ENCODE measurements at regions not wholly inside any gene's neighbourhood (a gene's known extent, or its start where the extent isn't known, plus 50 kb on each side); places are given as distances from the start of the nearest gene placed in this dataset.

- H3K4me3 ChIP-seq (ENCODE audit: low read depth, low read length), result no peak overlapping the region
- no peaks in the 10 kb centered on the region for H3K4me1 ChIP-seq (ENCODE audit: control insufficient read depth, insufficient read depth, low read length)
- no peak overlapping the region for H3K27ac ChIP-seq (ENCODE audit: extremely low read depth, low read depth, low read length)
- ChIA-PET CTCF (interaction anchor here (0.6 to 1.7 kb wide), 6 partner anchors 45 to 1868 kb away, joined by 3 to 10 read pairs (median 4); no protein-coding TSS in a partner anchor), POLR2A (no interaction called here)
- no peak for TF ChIP-seq HOXA7 (CRISPR knock-in tag; IDR thresholded peaks at IDR 0.05; ENCODE audit: borderline replicate concordance)
- no peak for TF ChIP-seq ZFHX2 (tag by site-specific recombination; conservative IDR thresholded peaks at IDR 0.05)
- TF ChIP-seq SCRT1 (tag by site-specific recombination; IDR thresholded peaks at IDR 0.05; ENCODE audit: borderline replicate concordance), result no peak
- TF ChIP-seq ZNF280D (tag by site-specific recombination; IDR thresholded peaks at IDR 0.05), result no peak
- no peak for TF ChIP-seq OVOL3 (tag by site-specific recombination; IDR thresholded peaks at IDR 0.05)
- no peak for TF ChIP-seq ZNF747 (tag by site-specific recombination; IDR thresholded peaks at IDR 0.05)
- no peak for TF ChIP-seq ZNF280C (tag by site-specific recombination; IDR thresholded peaks at IDR 0.05)
- no peak for TF ChIP-seq ZNF266 (tag by site-specific recombination; IDR thresholded peaks at IDR 0.05; ENCODE audit: low read depth)
- TF ChIP-seq ZSCAN23 (tag by site-specific recombination; IDR thresholded peaks at IDR 0.05), result no peak
- no peak for TF ChIP-seq ZXDB (tag by site-specific recombination; IDR thresholded peaks at IDR 0.05)
- no peak for TF ChIP-seq PRDM2 (tag by site-specific recombination; IDR thresholded peaks at IDR 0.05; ENCODE audit: borderline replicate concordance)
- no peak for TF ChIP-seq ZNF707 (tag by site-specific recombination; IDR thresholded peaks at IDR 0.05)
- TF ChIP-seq ZNF133 (tag by site-specific recombination; IDR thresholded peaks at IDR 0.05), result no peak
- no peaks in the 10 kb centered on the region for H3K9me3 ChIP-seq (ENCODE audit: control insufficient read depth, insufficient read depth, low read depth, low read length)
- no peaks in the 10 kb centered on the region for H3K36me3 ChIP-seq (ENCODE audit: control insufficient read depth in 2 of 2, insufficient read depth in 1 of 2, low read length in 2 of 2)
These were observed 74.8 kb upstream of the TCL1B start for GRCh38 chr14:95611293-95611880.

GRCh38 chr14:95614349-95614748 lies 71.9 kb upstream of the TCL1B start:
- CTCF ChIA-PET, result interaction anchor here (0.6 to 1.2 kb wide), 4 partner anchors 54 to 384 kb away, joined by 3 to 5 read pairs (median 4); no protein-coding TSS in a partner anchor
- TF ChIP-seq ZNF521 (tag by site-specific recombination; IDR thresholded peaks at IDR 0.05) (no peak), ZNF654 (tag by site-specific recombination; IDR thresholded peaks at IDR 0.05; ENCODE audit: low read depth) (0 out of 2 replicates have a peak, but pooled peaks have one; percentile 8)
- no peaks in the 10 kb centered on the region for H3K36me3 ChIP-seq (ENCODE audit: control insufficient read depth in 2 of 2, insufficient read depth in 1 of 2, low read length in 2 of 2)
- H3K9me3 ChIP-seq (ENCODE audit: control insufficient read depth, insufficient read depth, low read depth, low read length), result no peaks in the 10 kb centered on the region
- no peak overlapping the region for H3K27ac ChIP-seq (ENCODE audit: extremely low read depth, low read depth, low read length)
- POLR2A ChIA-PET, result interaction anchor here (0.6 kb wide), 1 partner anchor 8 kb away, joined by 3 read pairs; no protein-coding TSS in a partner anchor
- H3K4me3 ChIP-seq (ENCODE audit: low read depth, low read length), result no peak overlapping the region
- H3K4me1 ChIP-seq (ENCODE audit: control insufficient read depth, insufficient read depth, low read length), result no peaks in the 10 kb centered on the region

Data from HEK293 (cell line).